ENCODE measurements at regions not wholly inside any gene's neighbourhood (a gene's known extent, or its start where the extent isn't known, plus 50 kb on each side); places are given as distances from the start of the nearest gene placed in this dataset.
A peak's percentile ranks its signal among the peaks of the same experiment; 100 is the strongest.

GRCh38 chr2:120465701-120465988, 119.7 kb downstream of the INHBB start (continued):
- TF ChIP-seq ZBTB43 (CRISPR knock-in tag; conservative IDR thresholded peaks at IDR 0.05) = no peak
- no peak for TF ChIP-seq ATF7 (IDR thresholded peaks at IDR 0.05)
- no peak for TF ChIP-seq ATF7 (CRISPR knock-in tag; IDR thresholded peaks at IDR 0.05)
- TF ChIP-seq ZNF512B (CRISPR knock-in tag; IDR thresholded peaks at IDR 0.05; ENCODE audit: borderline replicate concordance) = peak; percentile 21; the same call in 1 of the 2 replicates
- peak; percentile 32; the same call in 1 of the 2 replicates for TF ChIP-seq SMC3 (IDR thresholded peaks at IDR 0.05; ENCODE audit: low read length)
- TF ChIP-seq ZKSCAN8 (CRISPR knock-in tag; IDR thresholded peaks at IDR 0.05; ENCODE audit: borderline replicate concordance) = no peak
- no peak for TF ChIP-seq U2AF1 (optimal IDR thresholded peaks at IDR 0.05; ENCODE audit: low read depth, low read length)

GRCh38 chr2:120465989-120466703, 120.2 kb downstream of the INHBB start:
- Histone ChIP-seq H3K79me2 (ENCODE audit: insufficient read depth, low read length) (no peaks in the 10 kb centered on the region), H3K27me3 (ENCODE audit: control insufficient read depth in 1 of 2, insufficient read depth in 2 of 2, low read length in 2 of 2) (no peaks in the 10 kb centered on the region), H3K9ac (ENCODE audit: insufficient read depth, low read depth, low read length) (peak overlapping the region; percentile 88), H4K20me1 (ENCODE audit: insufficient read depth, low read length) (no peaks in the 10 kb centered on the region), H3K36me3 (replicated peaks in 1 of 2; ENCODE audit: control insufficient read depth in 1 of 2, insufficient read depth in 2 of 2, low read length in 2 of 2) (no peaks in the 10 kb centered on the region), H3K9me3 (ENCODE audit: low read length) (no peaks in the 10 kb centered on the region), H3K4me2 (ENCODE audit: low read depth, low read length) (peak overlapping the region; percentile 98), H3K4me3 (replicated peaks in 1 of 3; ENCODE audit: insufficient read depth in 1 of 3, low read depth in 2 of 3, low read length in 3 of 3) (peak overlapping the region; percentile 51 to 73 (median 57)), H2AFZ (ENCODE audit: low read length) (no peak overlapping the region), H3K4me1 (ENCODE audit: insufficient read depth, low read length) (peaks cover 76% of the 10 kb centered on the region), H3K27ac (ENCODE audit: extremely low read length, insufficient read depth, low read length) (peak overlapping the region; percentile 95)
- ATAC-seq (peak; percentile 91), FAIRE-seq (peak; percentile 97), DNase-seq (ENCODE audit: low spot score) (peak; percentile 100)
- BruUV-seq (replicated peaks) = no TSS peak
- WGBS (ENCODE audit: low lambda C conversion rate) = under 1% methylated on average over 22 of the region's 25 CpGs
- ChIA-PET CTCF (ENCODE audit: low intra/inter-chr PET ratio, low total read pairs) (interaction anchor here (1.1 kb wide), 1 partner anchor 87 kb away, joined by 3 read pairs; no protein-coding TSS in a partner anchor), POLR2A (interaction anchor here (0.7 to 6.0 kb wide), 45 partner anchors 9 to 1183 kb away, joined by 3 to 159 read pairs (median 10); partner anchors contain the start of genes CLASP1 and RALB)
- intact Hi-C loops (cut with micrococcal nuclease; ENCODE audit: unreplicated experiment) (loop anchor here (1.0 kb wide), 4 partner anchors 21 to 85 kb away; no protein-coding TSS in a partner anchor), in situ Hi-C loops (cut with HindIII; ENCODE audit: extremely low pct_ligation_motif_present, low pct_unique_long_range_greater_than_20kb) (no loop called here)
- TF ChIP-seq MAX (IDR thresholded peaks at IDR 0.05) = peak; percentile 97
- TF ChIP-seq ETV5 (CRISPR knock-in tag; IDR thresholded peaks at IDR 0.05; ENCODE audit: borderline replicate concordance) = peak; percentile 98
- TF ChIP-seq ZNF672 (CRISPR knock-in tag; IDR thresholded peaks at IDR 0.05) = peak; percentile 38; the same call in 1 of the 2 replicates
- TF ChIP-seq SP2 (CRISPR knock-in tag; IDR thresholded peaks at IDR 0.05) = no peak; the same call in 1 of the 2 replicates
- TF ChIP-seq CBX2 (IDR thresholded peaks at IDR 0.05; ENCODE audit: low read depth, low read length) = peak; percentile 77; the same call in 1 of the 2 replicates
- no peak; the same call in 1 of the 2 replicates for TF ChIP-seq CBX2 (CRISPR knock-in tag; IDR thresholded peaks at IDR 0.05; ENCODE audit: low read depth)
- peak; percentile 98 for TF ChIP-seq ASH2L (IDR thresholded peaks at IDR 0.05; ENCODE audit: insufficient read length, low read depth, low read length)
- no peak for TF ChIP-seq ZNF17 (CRISPR knock-in tag; IDR thresholded peaks at IDR 0.05)
- TF ChIP-seq KDM3A (CRISPR knock-in tag; IDR thresholded peaks at IDR 0.05; ENCODE audit: low read depth) = peak; percentile 99
- TF ChIP-seq ZNF749 (CRISPR knock-in tag; IDR thresholded peaks at IDR 0.05; ENCODE audit: borderline replicate concordance) = peak; percentile 84; the same call in 1 of the 2 replicates
- TF ChIP-seq ZNF136 (CRISPR knock-in tag; IDR thresholded peaks at IDR 0.05; ENCODE audit: low read depth) = no peak
